Osteoblast (primary cell): ENCODE measurements at regions not wholly inside any gene's neighbourhood (a gene's known extent, or its start where the extent isn't known, plus 50 kb on each side); places are given as distances from the start of the nearest gene placed in this dataset.

Experiments
- DNase-seq: peaks from one replicate; pipeline ENCODE4 v3.0.0; 2011; ENCODE audit warnings: low spot score, mixed read lengths; ENCODE audit not compliant: insufficient read length; ENCODE audit errors: missing footprints
- H2AFZ ChIP-seq: 2 replicates; pipeline ENCODE4 v1.6.0; 2011; ENCODE audit warnings: mild to moderate bottlenecking, low read length
- H3K27ac ChIP-seq: 2 replicates; pipeline ENCODE4 v1.5.1; 2011; ENCODE audit warnings: mild to moderate bottlenecking, low read depth, low read length, moderate library complexity
- H3K27me3 ChIP-seq: 2 replicates; pipeline ENCODE4 v1.6.0; 2012; ENCODE audit warnings: mild to moderate bottlenecking, control low read depth, inconsistent platforms, low read length, moderate library complexity; ENCODE audit not compliant: insufficient read depth
- H3K36me3 ChIP-seq: 2 replicates; pipeline ENCODE4 v1.5.1; 2011; ENCODE audit warnings: mild to moderate bottlenecking, low read length, control low read depth, moderate library complexity; ENCODE audit not compliant: insufficient read depth
- H3K4me1 ChIP-seq: 2 replicates; pipeline ENCODE4 v1.5.1; 2011; ENCODE audit warnings: mild to moderate bottlenecking, low read length, control low read depth, moderate library complexity; ENCODE audit not compliant: insufficient read depth
- H3K4me2 ChIP-seq: 2 replicates; pipeline ENCODE4 v1.6.0; 2011; ENCODE audit warnings: mild to moderate bottlenecking, low read length; ENCODE audit not compliant: insufficient read depth
- H3K4me3 ChIP-seq: fragments of 200-600 bp; sonication (generic); 3 replicates; pipeline ENCODE4 v1.5.1; 2012; ENCODE audit warnings: mild to moderate bottlenecking, low read length, inconsistent platforms; ENCODE audit not compliant: insufficient read depth
- H3K79me2 ChIP-seq: 2 replicates; pipeline ENCODE4 v1.6.0; 2012; ENCODE audit warnings: mild to moderate bottlenecking, low read length, control low read depth, inconsistent platforms; ENCODE audit not compliant: insufficient read depth
- H3K9me3 ChIP-seq: 2 replicates; pipeline ENCODE4 v1.5.1; 2011; ENCODE audit warnings: low read depth, low read length, control low read depth
- H4K20me1 ChIP-seq: 2 replicates; pipeline ENCODE4 v1.6.0; 2012; ENCODE audit warnings: mild to moderate bottlenecking, low read length, control low read depth; ENCODE audit not compliant: insufficient read depth
- CTCF ChIP-seq: IDR thresholded peaks from 2 replicates; pipeline ENCODE4 v1.5.1; 2011; ENCODE audit warnings: mild to moderate bottlenecking, low read depth, low read length, moderate library complexity; ENCODE audit errors: extremely low read depth

GRCh38 chr12:43147878-43148277, 404.1 kb downstream of the ADAMTS20 start:
- Histone ChIP-seq H4K20me1 (no peaks in the 10 kb centered on the region), H3K4me2 (no peak overlapping the region), H3K4me3 (no peak overlapping the region), H3K27ac (no peak overlapping the region), H3K9me3 (no peaks in the 10 kb centered on the region), H3K4me1 (peaks cover 7% of the 10 kb centered on the region), H3K79me2 (no peaks in the 10 kb centered on the region), H2AFZ (no peak overlapping the region), H3K36me3 (no peaks in the 10 kb centered on the region), H3K27me3 (no peaks in the 10 kb centered on the region)
- DNase-seq = no peak
- TF ChIP-seq CTCF = no peak

DNA sequence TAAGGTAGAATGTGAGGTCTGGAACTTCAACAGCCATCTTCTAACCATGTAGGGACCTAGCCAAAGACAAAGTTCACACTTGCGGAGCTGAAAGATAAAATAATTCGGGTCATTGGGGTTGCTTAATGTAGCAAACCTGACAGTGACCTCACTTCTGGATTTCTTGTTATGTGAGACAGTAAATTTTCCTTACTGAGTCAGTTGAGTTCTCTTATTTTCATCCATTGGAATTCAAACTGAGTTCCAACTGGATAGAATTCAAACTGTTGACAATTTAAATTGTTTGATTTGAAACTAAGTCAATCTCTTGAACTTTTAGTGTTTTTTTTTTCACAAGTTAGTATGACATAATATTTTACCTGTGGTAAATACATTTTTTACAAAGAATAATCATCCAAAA, 406.5 kb downstream of the ADAMTS20 start:
- no peaks in the 10 kb centered on the region for H3K79me2 ChIP-seq
- DNase-seq = no peak
- TF ChIP-seq CTCF = no peak

DNA sequence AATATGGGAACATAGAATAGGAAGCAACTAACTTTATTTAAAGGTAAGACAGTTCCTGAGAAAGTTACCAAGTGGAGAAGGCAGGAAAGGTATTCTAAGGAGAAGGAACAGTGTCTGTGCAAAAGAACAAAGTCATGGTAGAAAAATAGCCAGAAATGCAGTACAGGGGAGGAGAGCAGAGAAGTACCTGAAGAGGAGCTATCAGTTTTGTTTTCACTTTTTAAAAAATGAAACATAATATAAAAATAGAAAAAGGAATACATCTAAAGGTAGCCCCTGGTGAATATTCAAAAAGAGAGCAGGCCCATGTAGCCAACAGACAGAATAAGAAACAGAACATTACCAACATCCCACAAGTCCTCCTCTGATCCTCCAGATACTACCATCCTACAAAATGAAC, 408.7 kb downstream of the ADAMTS20 start:
- no peak overlapping the region for H3K27ac ChIP-seq
- no peaks in the 10 kb centered on the region for H3K4me1 ChIP-seq
- H3K27me3 ChIP-seq = no peaks in the 10 kb centered on the region
- no peak for TF ChIP-seq CTCF
- H3K36me3 ChIP-seq = no peaks in the 10 kb centered on the region
- H3K4me2 ChIP-seq = no peak overlapping the region
- H4K20me1 ChIP-seq = no peaks in the 10 kb centered on the region
- H3K4me3 ChIP-seq = no peak overlapping the region
- no peaks in the 10 kb centered on the region for H3K79me2 ChIP-seq
- H3K9me3 ChIP-seq = no peaks in the 10 kb centered on the region
- no peak overlapping the region for H2AFZ ChIP-seq
- DNase-seq = no peak

More for the DNA sequence above, 406.5 kb downstream of the ADAMTS20 start:
- Histone ChIP-seq H3K9me3 (no peaks in the 10 kb centered on the region), H3K27me3 (no peaks in the 10 kb centered on the region), H4K20me1 (no peaks in the 10 kb centered on the region), H3K27ac (no peak overlapping the region), H2AFZ (no peak overlapping the region), H3K36me3 (no peaks in the 10 kb centered on the region), H3K4me3 (no peak overlapping the region), H3K4me2 (no peak overlapping the region), H3K4me1 (no peaks in the 10 kb centered on the region)

- H3K27ac ChIP-seq = no peak overlapping the region
- H3K79me2 ChIP-seq = no peaks in the 10 kb centered on the region
- TF ChIP-seq CTCF = no peak
- H3K9me3 ChIP-seq = no peaks in the 10 kb centered on the region
- no peak overlapping the region for H2AFZ ChIP-seq
- no peaks in the 10 kb centered on the region for H3K27me3 ChIP-seq
- no peaks in the 10 kb centered on the region for H4K20me1 ChIP-seq
- no peaks in the 10 kb centered on the region for H3K36me3 ChIP-seq
- no peak for DNase-seq
- no peak overlapping the region for H3K4me2 ChIP-seq
- H3K4me1 ChIP-seq = no peaks in the 10 kb centered on the region
- H3K4me3 ChIP-seq = no peak overlapping the region
Observed at GRCh38 chr12:43132291-43132690, 419.7 kb downstream of the ADAMTS20 start.
